ENCODE measurements at regions not wholly inside any gene's neighbourhood (a gene's known extent, or its start where the extent isn't known, plus 50 kb on each side); places are given as distances from the start of the nearest gene placed in this dataset.

DNA sequence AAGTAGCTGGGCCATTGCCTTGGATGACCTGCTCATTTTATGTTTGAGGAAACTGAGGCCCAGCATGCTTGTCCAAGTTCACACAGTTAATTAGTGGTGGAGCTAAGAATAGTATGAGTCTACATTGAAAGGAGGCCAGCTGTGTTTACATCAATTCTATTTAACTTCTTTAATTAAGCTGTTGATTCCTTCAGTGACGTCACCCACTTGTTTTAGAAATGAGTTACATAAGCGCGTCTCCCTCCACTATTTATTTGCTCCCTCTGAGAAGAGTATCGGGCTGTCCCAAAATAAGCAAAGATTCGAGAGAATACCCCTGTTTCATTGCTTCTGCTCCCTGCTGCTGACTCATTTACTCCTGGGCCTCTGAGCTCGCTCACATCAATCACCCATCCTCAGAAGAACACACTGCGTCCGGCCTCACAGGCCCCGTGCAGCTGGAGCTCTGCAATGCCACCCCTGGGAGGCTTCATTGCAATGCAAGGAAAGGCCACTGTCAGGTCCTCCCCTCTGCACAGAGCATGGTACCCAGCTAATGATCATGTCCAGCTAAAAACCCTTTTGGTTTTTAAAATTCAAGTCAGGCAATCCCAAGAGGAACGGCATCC, 74.8 kb upstream of the BMP2 start:
- no peak for DNase-seq (ENCODE audit: low read depth, low spot score)
- H3K4me1 ChIP-seq (ENCODE audit: control insufficient read depth, insufficient read depth, low read length) = no peaks in the 10 kb centered on the region
- no peak overlapping the region for H3K4me3 ChIP-seq (ENCODE audit: low read length)
- no peaks in the 10 kb centered on the region for H3K27me3 ChIP-seq (ENCODE audit: control insufficient read depth, insufficient read depth, low read length)
- no peak overlapping the region for H3K27ac ChIP-seq (ENCODE audit: low read length)
- no peaks in the 10 kb centered on the region for H3K36me3 ChIP-seq (ENCODE audit: control insufficient read depth, insufficient read depth, low read length)
- H3K9me3 ChIP-seq (ENCODE audit: control insufficient read depth, insufficient read depth, low read length) = no peaks in the 10 kb centered on the region
- no CpG with 5 or more reads among the region's 10 CpGs for WGBS (ENCODE audit: insufficient coverage, insufficient read length)

DNA sequence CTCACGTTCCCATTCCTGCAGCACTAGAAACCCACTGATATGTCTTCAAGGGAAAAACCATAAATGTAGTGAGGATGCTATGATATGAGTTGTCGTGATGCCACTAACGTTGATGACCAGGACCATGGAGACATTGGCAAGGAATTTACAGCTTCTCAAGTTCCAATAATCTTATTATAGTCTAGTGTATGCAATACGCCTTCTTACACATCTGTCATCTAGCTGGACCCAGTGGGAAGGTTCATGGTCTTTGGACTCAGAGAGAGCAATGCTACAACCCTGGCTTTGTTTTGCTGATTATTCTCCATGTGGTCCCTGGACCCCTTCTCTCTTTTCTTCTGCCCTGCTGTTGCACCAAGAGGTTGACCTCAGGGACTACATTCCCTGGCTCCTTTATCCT, 76.0 kb upstream of the BMP2 start:
- Histone ChIP-seq H3K36me3 (ENCODE audit: control insufficient read depth, insufficient read depth, low read length) (no peaks in the 10 kb centered on the region), H3K4me1 (ENCODE audit: control insufficient read depth, insufficient read depth, low read length) (no peaks in the 10 kb centered on the region), H3K27ac (ENCODE audit: low read length) (no peak overlapping the region), H3K27me3 (ENCODE audit: control insufficient read depth, insufficient read depth, low read length) (no peaks in the 10 kb centered on the region), H3K9me3 (ENCODE audit: control insufficient read depth, insufficient read depth, low read length) (no peaks in the 10 kb centered on the region), H3K4me3 (ENCODE audit: low read length) (no peak overlapping the region)
- no peak for DNase-seq (ENCODE audit: low read depth, low spot score)
- no CpG with 5 or more reads among the region's 4 CpGs for WGBS (ENCODE audit: insufficient coverage, insufficient read length)

DNA sequence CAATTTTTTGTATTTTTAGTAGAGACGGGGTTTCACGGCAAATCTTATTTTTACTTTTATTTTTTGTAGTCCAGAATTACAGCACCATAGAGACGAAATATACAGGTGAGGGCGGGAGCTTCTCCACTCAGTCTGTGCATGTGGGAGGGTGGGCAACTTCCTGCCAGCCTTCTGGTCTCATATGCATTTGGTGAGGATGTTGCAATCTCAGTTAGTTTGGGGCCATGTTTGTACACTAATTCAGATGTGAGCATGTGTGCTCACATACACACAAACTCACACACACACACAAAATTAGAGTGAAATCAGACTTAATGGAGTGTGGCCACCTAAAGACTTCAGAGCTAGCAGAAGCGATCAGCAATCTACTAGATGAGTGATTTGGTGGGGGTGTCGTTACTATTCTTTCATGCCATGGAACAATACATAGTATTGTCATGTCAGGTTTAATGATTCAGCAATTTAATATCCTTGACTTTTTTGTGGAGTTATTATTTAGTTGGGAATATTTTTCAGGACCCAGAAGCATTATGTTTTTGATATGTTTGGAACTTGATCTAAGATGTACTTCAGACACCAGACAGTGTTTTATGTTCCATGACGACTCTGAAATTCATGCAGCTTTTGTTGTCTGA, 78.0 kb upstream of the BMP2 start:
- Histone ChIP-seq H3K27me3 (ENCODE audit: control insufficient read depth, insufficient read depth, low read length) (no peaks in the 10 kb centered on the region), H3K9me3 (ENCODE audit: control insufficient read depth, insufficient read depth, low read length) (no peaks in the 10 kb centered on the region), H3K4me1 (ENCODE audit: control insufficient read depth, insufficient read depth, low read length) (no peaks in the 10 kb centered on the region), H3K36me3 (ENCODE audit: control insufficient read depth, insufficient read depth, low read length) (no peaks in the 10 kb centered on the region), H3K27ac (ENCODE audit: low read length) (no peak overlapping the region), H3K4me3 (ENCODE audit: low read length) (no peak overlapping the region)
- no CpG with 5 or more reads among the region's 7 CpGs for WGBS (ENCODE audit: insufficient coverage, insufficient read length)
- no peak for DNase-seq (ENCODE audit: low read depth, low spot score)

DNA sequence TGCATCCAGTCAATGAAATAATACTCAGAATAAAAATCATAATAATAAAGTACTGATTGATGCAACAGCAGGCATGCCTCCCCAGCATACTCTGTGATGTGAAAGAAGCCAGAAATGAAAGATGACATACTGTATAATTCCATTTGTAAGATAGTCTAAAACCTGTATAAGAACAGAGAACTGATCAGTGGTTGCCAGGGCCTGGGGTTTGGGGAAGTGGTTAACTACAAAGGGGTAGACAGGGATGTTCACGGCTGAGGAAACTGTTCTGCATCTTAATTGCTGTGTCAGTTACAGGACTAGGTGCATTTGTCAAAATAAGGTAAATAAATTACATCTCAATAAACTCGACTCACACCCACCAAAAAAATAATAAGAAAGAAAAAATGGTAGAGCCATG, 81.3 kb upstream of the BMP2 start:
- Histone ChIP-seq H3K27me3 (ENCODE audit: control insufficient read depth, insufficient read depth, low read length) (no peaks in the 10 kb centered on the region), H3K4me3 (ENCODE audit: low read length) (no peak overlapping the region), H3K36me3 (ENCODE audit: control insufficient read depth, insufficient read depth, low read length) (no peaks in the 10 kb centered on the region), H3K9me3 (ENCODE audit: control insufficient read depth, insufficient read depth, low read length) (no peaks in the 10 kb centered on the region), H3K4me1 (ENCODE audit: control insufficient read depth, insufficient read depth, low read length) (no peaks in the 10 kb centered on the region), H3K27ac (ENCODE audit: low read length) (no peak overlapping the region)
- WGBS (ENCODE audit: insufficient coverage, insufficient read length) = no CpG with 5 or more reads among the region's 2 CpGs
- no peak for DNase-seq (ENCODE audit: low read depth, low spot score)

DNA sequence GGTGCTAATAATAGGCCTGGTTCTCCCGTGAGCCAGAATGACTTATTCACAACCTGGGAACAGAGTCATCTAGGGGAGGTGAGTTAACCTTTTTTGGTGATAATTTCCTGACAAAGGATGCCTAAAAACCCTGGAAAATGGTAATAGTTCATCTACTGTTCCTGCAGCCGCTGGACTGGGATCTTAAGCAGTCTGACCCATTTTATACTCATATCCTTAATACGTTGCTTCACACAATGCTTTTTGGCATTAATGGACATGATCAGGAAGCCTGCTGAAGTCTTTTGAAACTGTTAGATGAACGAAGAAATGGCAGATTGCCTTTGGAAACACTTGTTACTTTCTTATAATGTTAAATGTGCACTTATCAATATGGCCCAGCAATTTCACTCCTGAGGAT, 81.9 kb upstream of the BMP2 start:
- Histone ChIP-seq H3K4me1 (ENCODE audit: control insufficient read depth, insufficient read depth, low read length) (no peaks in the 10 kb centered on the region), H3K27me3 (ENCODE audit: control insufficient read depth, insufficient read depth, low read length) (no peaks in the 10 kb centered on the region), H3K36me3 (ENCODE audit: control insufficient read depth, insufficient read depth, low read length) (no peaks in the 10 kb centered on the region), H3K9me3 (ENCODE audit: control insufficient read depth, insufficient read depth, low read length) (no peaks in the 10 kb centered on the region), H3K27ac (ENCODE audit: low read length) (no peak overlapping the region), H3K4me3 (ENCODE audit: low read length) (no peak overlapping the region)
- WGBS (ENCODE audit: insufficient coverage, insufficient read length) = no CpG with 5 or more reads among the region's 4 CpGs
- DNase-seq (ENCODE audit: low read depth, low spot score) = no peak

DNA sequence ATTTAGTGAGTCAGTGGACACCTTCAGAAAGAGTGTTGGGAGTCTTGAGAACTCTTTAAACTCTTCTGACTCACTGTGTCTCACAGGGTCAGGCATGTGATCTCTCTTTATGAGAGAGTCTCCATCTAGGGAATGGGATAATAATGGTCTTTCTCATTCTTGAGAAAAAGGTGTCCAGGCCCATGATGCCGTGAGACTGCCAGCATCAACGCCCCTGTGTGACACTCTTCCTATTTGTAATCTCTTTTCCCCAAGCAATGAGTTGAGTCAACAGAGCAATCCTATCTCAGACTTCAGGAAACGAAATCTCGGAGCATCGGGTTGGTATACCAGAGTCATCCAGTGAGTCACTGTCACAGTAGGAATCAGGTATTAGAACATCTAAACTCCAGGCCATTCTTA, 82.3 kb upstream of the BMP2 start:
- no peak overlapping the region for H3K4me3 ChIP-seq (ENCODE audit: low read length)
- H3K9me3 ChIP-seq (ENCODE audit: control insufficient read depth, insufficient read depth, low read length) = no peaks in the 10 kb centered on the region
- no peaks in the 10 kb centered on the region for H3K27me3 ChIP-seq (ENCODE audit: control insufficient read depth, insufficient read depth, low read length)
- H3K4me1 ChIP-seq (ENCODE audit: control insufficient read depth, insufficient read depth, low read length) = no peaks in the 10 kb centered on the region
- WGBS (ENCODE audit: insufficient coverage, insufficient read length) = no CpG with 5 or more reads among the region's 5 CpGs
- no peak for DNase-seq (ENCODE audit: low read depth, low spot score)
- no peaks in the 10 kb centered on the region for H3K36me3 ChIP-seq (ENCODE audit: control insufficient read depth, insufficient read depth, low read length)
- no peak overlapping the region for H3K27ac ChIP-seq (ENCODE audit: low read length)

DNA sequence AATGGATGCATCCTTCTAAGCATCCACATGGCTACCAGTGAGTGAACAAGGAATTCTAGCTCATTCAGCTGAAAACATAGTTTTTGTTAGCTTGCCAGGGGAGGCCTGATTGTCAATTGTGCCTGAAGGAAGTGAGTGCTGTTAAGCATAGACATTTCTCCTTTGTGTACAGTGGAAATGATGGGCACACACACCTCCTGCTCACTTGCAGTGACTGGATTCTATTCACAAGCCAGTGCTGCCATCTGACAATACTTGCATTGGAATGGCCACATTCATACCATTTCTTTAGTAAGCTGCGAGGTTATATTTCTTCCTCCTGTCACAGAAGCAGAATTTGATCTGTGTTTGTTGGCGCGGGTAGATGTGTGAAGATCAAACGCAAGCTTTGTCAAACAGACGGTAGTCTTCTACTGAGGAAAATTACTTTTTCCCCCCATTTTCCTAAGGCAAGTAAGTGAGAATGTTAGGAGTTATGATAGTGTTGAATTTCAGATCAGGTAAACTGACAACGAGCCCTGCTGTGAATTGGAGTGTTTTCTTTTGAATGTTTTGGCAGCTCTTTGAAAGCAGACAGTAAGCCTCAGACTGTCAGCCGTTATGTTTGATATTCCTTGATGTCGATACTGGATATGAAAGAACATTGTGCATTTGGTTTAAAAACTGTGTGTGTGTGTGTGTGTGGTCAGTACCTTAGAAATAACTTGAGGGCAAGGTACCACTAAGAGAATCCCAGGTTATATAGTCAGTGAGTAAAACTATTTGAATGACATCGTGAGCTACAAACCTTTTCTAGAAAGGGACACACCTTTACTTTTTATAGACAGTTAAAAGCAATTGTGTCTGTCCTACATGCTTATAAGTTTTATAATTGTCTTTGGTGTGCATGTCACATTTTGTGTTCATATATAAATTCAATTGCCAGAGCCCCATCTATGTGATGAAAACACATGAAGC, 84.2 kb upstream of the BMP2 start:
- no peaks in the 10 kb centered on the region for H3K9me3 ChIP-seq (ENCODE audit: control insufficient read depth, insufficient read depth, low read length)
- H3K4me1 ChIP-seq (ENCODE audit: control insufficient read depth, insufficient read depth, low read length) = no peaks in the 10 kb centered on the region
- no peak overlapping the region for H3K27ac ChIP-seq (ENCODE audit: low read length)
- no peak overlapping the region for H3K4me3 ChIP-seq (ENCODE audit: low read length)
- no CpG with 5 or more reads among the region's 9 CpGs for WGBS (ENCODE audit: insufficient coverage, insufficient read length)
- no peak for DNase-seq (ENCODE audit: low read depth, low spot score)
- H3K36me3 ChIP-seq (ENCODE audit: control insufficient read depth, insufficient read depth, low read length) = no peaks in the 10 kb centered on the region
- H3K27me3 ChIP-seq (ENCODE audit: control insufficient read depth, insufficient read depth, low read length) = no peaks in the 10 kb centered on the region

DNA sequence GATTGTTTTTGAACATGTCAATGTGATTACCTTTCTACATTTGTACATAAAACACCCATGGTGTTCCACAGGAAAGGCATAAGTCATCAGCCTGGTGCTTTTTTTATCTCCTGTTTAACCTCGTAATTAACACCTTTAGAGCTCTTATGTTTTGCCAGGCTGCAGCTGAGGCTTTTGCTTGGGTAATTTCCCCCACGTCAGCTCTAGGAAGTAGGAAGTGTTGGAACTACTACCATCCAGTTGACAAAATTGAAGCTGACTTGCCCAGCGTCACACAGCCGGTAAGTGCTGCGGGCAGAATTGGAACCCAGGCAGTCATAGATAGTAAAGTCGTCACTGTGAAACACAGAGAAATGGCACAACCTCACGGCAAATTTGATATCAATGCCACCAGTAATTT, 86.6 kb upstream of the BMP2 start:
- no CpG with 5 or more reads among the region's 7 CpGs for WGBS (ENCODE audit: insufficient coverage, insufficient read length)
- Histone ChIP-seq H3K36me3 (ENCODE audit: control insufficient read depth, insufficient read depth, low read length) (no peaks in the 10 kb centered on the region), H3K9me3 (ENCODE audit: control insufficient read depth, insufficient read depth, low read length) (no peaks in the 10 kb centered on the region), H3K4me1 (ENCODE audit: control insufficient read depth, insufficient read depth, low read length) (no peaks in the 10 kb centered on the region), H3K4me3 (ENCODE audit: low read length) (no peak overlapping the region), H3K27ac (ENCODE audit: low read length) (no peak overlapping the region), H3K27me3 (ENCODE audit: control insufficient read depth, insufficient read depth, low read length) (no peaks in the 10 kb centered on the region)
- no peak for DNase-seq (ENCODE audit: low read depth, low spot score)

DNA sequence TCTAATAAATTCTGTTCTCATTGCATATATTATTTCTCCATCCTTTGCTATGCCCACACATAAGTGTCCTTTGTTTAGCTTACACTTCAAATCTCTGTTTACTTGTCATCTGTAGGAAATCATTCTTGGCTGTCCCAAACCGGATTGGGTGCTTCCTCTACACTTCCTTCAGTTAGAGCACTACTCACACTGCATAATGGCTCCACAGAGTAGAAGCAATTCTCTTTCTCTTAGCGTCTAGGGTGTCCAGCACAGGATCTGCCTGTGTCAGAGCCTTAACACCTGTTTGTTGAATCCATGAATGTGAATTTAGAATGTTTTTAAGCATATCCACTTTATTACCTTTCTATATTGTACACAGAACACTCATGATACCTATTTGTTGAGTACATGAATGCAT, 87.0 kb upstream of the BMP2 start:
- no CpG with 5 or more reads among the region's 2 CpGs for WGBS (ENCODE audit: insufficient coverage, insufficient read length)
- no peaks in the 10 kb centered on the region for H3K36me3 ChIP-seq (ENCODE audit: control insufficient read depth, insufficient read depth, low read length)
- H3K27me3 ChIP-seq (ENCODE audit: control insufficient read depth, insufficient read depth, low read length) = no peaks in the 10 kb centered on the region
- H3K4me1 ChIP-seq (ENCODE audit: control insufficient read depth, insufficient read depth, low read length) = no peaks in the 10 kb centered on the region
- DNase-seq (ENCODE audit: low read depth, low spot score) = no peak
- H3K27ac ChIP-seq (ENCODE audit: low read length) = no peak overlapping the region
- H3K4me3 ChIP-seq (ENCODE audit: low read length) = no peak overlapping the region
- no peaks in the 10 kb centered on the region for H3K9me3 ChIP-seq (ENCODE audit: control insufficient read depth, insufficient read depth, low read length)

DNA sequence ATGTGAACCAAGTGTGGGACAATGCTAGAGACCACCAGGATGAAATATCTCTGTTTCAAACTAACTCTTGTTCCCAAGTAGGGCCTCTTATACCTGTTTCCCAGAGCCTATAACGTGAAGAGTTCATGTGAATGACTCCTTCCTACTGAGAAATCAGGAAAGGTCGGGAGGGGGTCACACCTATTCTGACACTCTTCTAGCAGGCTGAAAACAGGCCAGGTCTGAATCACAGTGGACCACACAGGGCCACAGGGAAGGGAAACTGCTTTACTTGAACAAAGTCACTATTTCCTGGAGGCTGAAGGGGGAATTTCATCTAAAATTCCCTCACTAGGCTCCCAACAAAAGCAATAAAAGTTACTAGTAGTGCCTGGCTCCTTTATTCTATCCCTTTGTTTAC, 88.4 kb upstream of the BMP2 start:
- Histone ChIP-seq H3K36me3 (ENCODE audit: control insufficient read depth, insufficient read depth, low read length) (no peaks in the 10 kb centered on the region), H3K9me3 (ENCODE audit: control insufficient read depth, insufficient read depth, low read length) (no peaks in the 10 kb centered on the region), H3K27ac (ENCODE audit: low read length) (no peak overlapping the region), H3K4me3 (ENCODE audit: low read length) (no peak overlapping the region), H3K27me3 (ENCODE audit: control insufficient read depth, insufficient read depth, low read length) (no peaks in the 10 kb centered on the region), H3K4me1 (ENCODE audit: control insufficient read depth, insufficient read depth, low read length) (no peaks in the 10 kb centered on the region)
- WGBS (ENCODE audit: insufficient coverage, insufficient read length) = no CpG with 5 or more reads among the region's 2 CpGs
- DNase-seq (ENCODE audit: low read depth, low spot score) = no peak
